ENCODE measurements at regions not wholly inside any gene's neighbourhood (a gene's known extent, or its start where the extent isn't known, plus 50 kb on each side); places are given as distances from the start of the nearest gene placed in this dataset.

DNA sequence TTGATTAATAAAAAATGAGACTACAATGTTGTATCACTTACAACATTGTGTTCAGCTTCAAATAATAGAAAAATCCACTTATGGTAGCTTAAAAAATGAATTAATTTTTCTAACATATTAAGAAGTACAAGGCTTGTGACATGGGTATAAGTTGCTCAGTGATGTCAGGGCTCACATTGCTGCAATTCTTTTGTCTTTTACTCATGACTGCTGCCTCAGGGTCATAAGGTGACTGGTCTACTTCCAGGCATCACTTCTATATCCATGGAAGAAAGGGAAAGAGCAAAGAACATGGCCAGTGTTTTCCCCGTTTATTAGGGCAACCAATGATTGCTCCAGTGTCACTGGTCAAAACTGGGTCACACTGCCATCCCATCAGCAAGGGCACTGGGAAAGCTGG lies 295.3 kb downstream of the MAP2K4 start:
- intact Hi-C loops (cut with micrococcal nuclease; ENCODE audit: unreplicated experiment) = no loop called here
- no peak overlapping the region for H3K4me3 ChIP-seq (ENCODE audit: low read depth in 2 of 2, low read length in 2 of 2)
- H3K27me3 ChIP-seq (ENCODE audit: control insufficient read depth, insufficient read depth, low read length) = no peaks in the 10 kb centered on the region
- DNase-seq (ENCODE audit: low read depth, low spot score) (no peak), ATAC-seq (no peak)
- in situ Hi-C loops (cut with HindIII; ENCODE audit: low pct_unique_long_range_greater_than_20kb, low sequenced_read_pairs) = no loop called here
- TF ChIP-seq, protein P1, sequence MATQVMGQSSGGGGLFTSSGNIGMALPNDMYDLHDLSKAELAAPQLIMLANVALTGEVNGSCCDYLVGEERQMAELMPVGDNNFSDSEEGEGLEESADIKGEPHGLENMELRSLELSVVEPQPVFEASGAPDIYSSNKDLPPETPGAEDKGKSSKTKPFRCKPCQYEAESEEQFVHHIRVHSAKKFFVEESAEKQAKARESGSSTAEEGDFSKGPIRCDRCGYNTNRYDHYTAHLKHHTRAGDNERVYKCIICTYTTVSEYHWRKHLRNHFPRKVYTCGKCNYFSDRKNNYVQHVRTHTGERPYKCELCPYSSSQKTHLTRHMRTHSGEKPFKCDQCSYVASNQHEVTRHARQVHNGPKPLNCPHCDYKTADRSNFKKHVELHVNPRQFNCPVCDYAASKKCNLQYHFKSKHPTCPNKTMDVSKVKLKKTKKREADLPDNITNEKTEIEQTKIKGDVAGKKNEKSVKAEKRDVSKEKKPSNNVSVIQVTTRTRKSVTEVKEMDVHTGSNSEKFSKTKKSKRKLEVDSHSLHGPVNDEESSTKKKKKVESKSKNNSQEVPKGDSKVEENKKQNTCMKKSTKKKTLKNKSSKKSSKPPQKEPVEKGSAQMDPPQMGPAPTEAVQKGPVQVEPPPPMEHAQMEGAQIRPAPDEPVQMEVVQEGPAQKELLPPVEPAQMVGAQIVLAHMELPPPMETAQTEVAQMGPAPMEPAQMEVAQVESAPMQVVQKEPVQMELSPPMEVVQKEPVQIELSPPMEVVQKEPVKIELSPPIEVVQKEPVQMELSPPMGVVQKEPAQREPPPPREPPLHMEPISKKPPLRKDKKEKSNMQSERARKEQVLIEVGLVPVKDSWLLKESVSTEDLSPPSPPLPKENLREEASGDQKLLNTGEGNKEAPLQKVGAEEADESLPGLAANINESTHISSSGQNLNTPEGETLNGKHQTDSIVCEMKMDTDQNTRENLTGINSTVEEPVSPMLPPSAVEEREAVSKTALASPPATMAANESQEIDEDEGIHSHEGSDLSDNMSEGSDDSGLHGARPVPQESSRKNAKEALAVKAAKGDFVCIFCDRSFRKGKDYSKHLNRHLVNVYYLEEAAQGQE (IDR thresholded peaks at IDR 0.05; ENCODE audit: insufficient read depth in 1 of 2, low read depth in 2 of 2, low read length in 1 of 2) = no peak
- TF ChIP-seq SIN3A (IDR thresholded peaks at IDR 0.05; ENCODE audit: borderline replicate concordance, insufficient read depth, low read depth, low read length) (no peak), POLR2AphosphoS5 (IDR thresholded peaks at IDR 0.05; ENCODE audit: low read depth, low read length) (no peak), TCF7L2 (IDR thresholded peaks at IDR 0.05; ENCODE audit: low read depth, low read length) (no peak)
- TF ChIP-seq, protein P2, sequence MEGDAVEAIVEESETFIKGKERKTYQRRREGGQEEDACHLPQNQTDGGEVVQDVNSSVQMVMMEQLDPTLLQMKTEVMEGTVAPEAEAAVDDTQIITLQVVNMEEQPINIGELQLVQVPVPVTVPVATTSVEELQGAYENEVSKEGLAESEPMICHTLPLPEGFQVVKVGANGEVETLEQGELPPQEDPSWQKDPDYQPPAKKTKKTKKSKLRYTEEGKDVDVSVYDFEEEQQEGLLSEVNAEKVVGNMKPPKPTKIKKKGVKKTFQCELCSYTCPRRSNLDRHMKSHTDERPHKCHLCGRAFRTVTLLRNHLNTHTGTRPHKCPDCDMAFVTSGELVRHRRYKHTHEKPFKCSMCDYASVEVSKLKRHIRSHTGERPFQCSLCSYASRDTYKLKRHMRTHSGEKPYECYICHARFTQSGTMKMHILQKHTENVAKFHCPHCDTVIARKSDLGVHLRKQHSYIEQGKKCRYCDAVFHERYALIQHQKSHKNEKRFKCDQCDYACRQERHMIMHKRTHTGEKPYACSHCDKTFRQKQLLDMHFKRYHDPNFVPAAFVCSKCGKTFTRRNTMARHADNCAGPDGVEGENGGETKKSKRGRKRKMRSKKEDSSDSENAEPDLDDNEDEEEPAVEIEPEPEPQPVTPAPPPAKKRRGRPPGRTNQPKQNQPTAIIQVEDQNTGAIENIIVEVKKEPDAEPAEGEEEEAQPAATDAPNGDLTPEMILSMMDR (IDR thresholded peaks at IDR 0.05) = no peak
- H3K36me3 ChIP-seq (ENCODE audit: control insufficient read depth, insufficient read depth, low read length) = no peaks in the 10 kb centered on the region
- POLR2A ChIA-PET = no interaction called here
- H3K9me3 ChIP-seq (ENCODE audit: control insufficient read depth, insufficient read depth, low read depth, low read length) = no peaks in the 10 kb centered on the region
- no peak overlapping the region for H3K27ac ChIP-seq (ENCODE audit: low read length)
- CTCF ChIA-PET = no interaction called here
- H3K4me1 ChIP-seq (ENCODE audit: control insufficient read depth, insufficient read depth, low read length) = no peaks in the 10 kb centered on the region
- no TSS peak for BruUV-seq (replicated peaks)

DNA sequence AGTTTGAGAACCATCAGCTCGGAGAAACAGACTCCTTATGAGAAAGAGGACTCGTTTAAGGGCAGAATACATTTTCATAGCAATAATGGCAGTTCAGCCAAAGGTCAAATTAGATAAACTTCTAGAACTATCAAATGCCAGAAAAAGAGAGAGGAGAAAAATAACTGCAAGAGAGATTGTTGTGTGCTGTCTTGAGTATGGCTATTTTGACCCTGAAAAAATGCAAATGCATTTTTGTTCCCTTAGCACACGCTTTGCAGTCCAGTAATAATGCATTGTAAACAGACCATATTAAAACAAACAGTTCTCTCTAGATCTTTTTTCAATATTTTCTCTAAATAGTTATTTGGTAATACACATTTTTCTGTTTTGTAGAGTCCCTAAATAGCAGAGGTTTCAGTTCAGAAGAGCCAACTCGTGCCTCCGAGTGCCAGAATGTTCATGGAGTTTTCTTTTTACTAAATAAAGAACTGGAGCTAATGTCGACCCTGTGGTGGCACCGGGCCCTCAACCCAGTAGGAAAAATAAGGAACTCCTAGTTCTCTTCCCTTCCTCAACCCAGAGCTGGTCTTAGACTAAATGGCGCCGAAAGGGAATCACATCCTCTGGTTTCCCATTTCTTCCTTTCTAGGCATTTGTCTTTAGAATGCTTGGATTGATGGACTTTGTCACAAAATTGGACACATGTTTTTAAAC lies 298.0 kb downstream of the MAP2K4 start:
- ChIA-PET CTCF (no interaction called here), POLR2A (no interaction called here)
- no TSS peak for BruUV-seq (replicated peaks)
- H3K27ac ChIP-seq (ENCODE audit: low read length) = no peak overlapping the region
- TF ChIP-seq, protein P2 (IDR thresholded peaks at IDR 0.05) = no peak
- TF ChIP-seq, protein P1 (IDR thresholded peaks at IDR 0.05; ENCODE audit: insufficient read depth in 1 of 2, low read depth in 2 of 2, low read length in 1 of 2) = no peak
- TF ChIP-seq SIN3A (IDR thresholded peaks at IDR 0.05; ENCODE audit: borderline replicate concordance, insufficient read depth, low read depth, low read length) = no peak
- TF ChIP-seq POLR2AphosphoS5 (IDR thresholded peaks at IDR 0.05; ENCODE audit: low read depth, low read length) = no peak
- TF ChIP-seq TCF7L2 (IDR thresholded peaks at IDR 0.05; ENCODE audit: low read depth, low read length) = no peak
- no peak overlapping the region for H3K4me3 ChIP-seq (ENCODE audit: low read depth in 2 of 2, low read length in 2 of 2)
- in situ Hi-C loops (cut with HindIII; ENCODE audit: low pct_unique_long_range_greater_than_20kb, low sequenced_read_pairs) (no loop called here), intact Hi-C loops (cut with micrococcal nuclease; ENCODE audit: unreplicated experiment) (no loop called here)
- H3K27me3 ChIP-seq (ENCODE audit: control insufficient read depth, insufficient read depth, low read length) = no peaks in the 10 kb centered on the region
- no peak for ATAC-seq
- no peaks in the 10 kb centered on the region for H3K9me3 ChIP-seq (ENCODE audit: control insufficient read depth, insufficient read depth, low read depth, low read length)
- DNase-seq (ENCODE audit: low read depth, low spot score) = no peak
- H3K4me1 ChIP-seq (ENCODE audit: control insufficient read depth, insufficient read depth, low read length) = no peaks in the 10 kb centered on the region
- H3K36me3 ChIP-seq (ENCODE audit: control insufficient read depth, insufficient read depth, low read length) = no peaks in the 10 kb centered on the region
